Keratinocyte (primary cell): ENCODE measurements at regions not wholly inside any gene's neighbourhood (a gene's known extent, or its start where the extent isn't known, plus 50 kb on each side); places are given as distances from the start of the nearest gene placed in this dataset.

Source experiments
- DNase-seq: peaks from one replicate; pipeline ENCODE4 v3.0.0-alpha.2; 2011; ENCODE audit warnings: low read depth, missing footprints, low spot score
- FAIRE-seq: peaks from 2 replicates; lab custom pipeline; 2011; peaks lifted over from hg19 to GRCh38; lab: Jason Lieb, UNC
- H2AFZ ChIP-seq: 2 replicates; pipeline ENCODE4 v1.6.0; 2012; ENCODE audit warnings: low read length, control low read depth, inconsistent platforms; ENCODE audit not compliant: control insufficient read depth
- H3K27ac ChIP-seq: 2 replicates; pipeline ENCODE4 v1.5.1; 2011; ENCODE audit warnings: low read length; ENCODE audit not compliant: control insufficient read depth, insufficient read depth
- H3K27me3 ChIP-seq: 3 replicates; pipeline ENCODE4 v1.6.0; 2011; ENCODE audit warnings: low read length; ENCODE audit not compliant: control insufficient read depth, insufficient read depth; ENCODE audit errors: extremely low read depth
- H3K36me3 ChIP-seq, 2 experiments: 2 replicates in 1 of 2; 3 replicates in 1 of 2; pipeline ENCODE4 v1.5.1; 2011; ENCODE audit warnings: low read length in 2 of 2, mild to moderate bottlenecking in 1 of 2; ENCODE audit not compliant: control insufficient read depth in 2 of 2, insufficient read depth in 2 of 2; ENCODE audit errors: extremely low read depth in 1 of 2
- H3K4me1 ChIP-seq: 3 replicates; pipeline ENCODE4 v1.5.1; 2011; ENCODE audit warnings: low read length; ENCODE audit not compliant: control insufficient read depth, insufficient read depth; ENCODE audit errors: extremely low read depth
- H3K4me2 ChIP-seq: 3 replicates; pipeline ENCODE4 v1.6.0; 2011; ENCODE audit warnings: low read depth, low read length; ENCODE audit not compliant: control insufficient read depth, insufficient read depth; ENCODE audit errors: extremely low read depth
- H3K4me3 ChIP-seq, 3 experiments: fragments of 200-600 bp in 1 of 3; sonication (generic) in 1 of 3; 2 replicates in 2 of 3; 3 replicates in 1 of 3; pipeline ENCODE4 v1.5.1; 2011 to 2016; ENCODE audit warnings: low read length in 3 of 3, mild to moderate bottlenecking in 3 of 3, control low read depth in 2 of 3, inconsistent platforms in 1 of 3, low read depth in 1 of 3, mixed read lengths in 1 of 3, mixed run types in 1 of 3, moderate library complexity in 1 of 3; ENCODE audit not compliant: control insufficient read depth in 2 of 3, insufficient read depth in 2 of 3; ENCODE audit errors: extremely low read depth in 1 of 3
- H3K79me2 ChIP-seq: 2 replicates; pipeline ENCODE4 v1.6.0; 2012; ENCODE audit warnings: low read length; ENCODE audit not compliant: control insufficient read depth, insufficient read depth
- H3K9ac ChIP-seq: 3 replicates; pipeline ENCODE4 v1.6.0; 2011; ENCODE audit warnings: low read length; ENCODE audit not compliant: control insufficient read depth, insufficient read depth; ENCODE audit errors: extremely low read depth
- H3K9me1 ChIP-seq: 3 replicates; pipeline ENCODE4 v1.6.0; 2011; ENCODE audit warnings: low read length; ENCODE audit not compliant: control insufficient read depth, insufficient read depth; ENCODE audit errors: extremely low read depth
- H3K9me3 ChIP-seq: 2 replicates; pipeline ENCODE4 v1.5.1; 2012; ENCODE audit warnings: low read depth, low read length; ENCODE audit not compliant: control insufficient read depth
- H4K20me1 ChIP-seq: 3 replicates; pipeline ENCODE4 v1.6.0; 2011; ENCODE audit warnings: low read length; ENCODE audit not compliant: control insufficient read depth, insufficient read depth; ENCODE audit errors: extremely low read depth
- CTCF ChIP-seq, 3 experiments: IDR thresholded peaks in 1 of 3; conservative IDR thresholded peaks in 1 of 3; optimal IDR thresholded peaks in 1 of 3; 2 replicates in 2 of 3; 3 replicates in 1 of 3; pipeline versions ENCODE3 to v1.5.1; 2011; ENCODE audit warnings: low read length in 3 of 3, mild to moderate bottlenecking in 3 of 3, moderate library complexity in 2 of 3, control low read depth in 1 of 3, inconsistent platforms in 1 of 3; ENCODE audit not compliant: insufficient read depth in 2 of 3; ENCODE audit errors: extremely low read depth in 1 of 3
- EZH2 ChIP-seq: IDR thresholded peaks from one replicate; pipeline ENCODE4 v1.6.1; 2012; ENCODE audit warnings: inconsistent platforms, mild to moderate bottlenecking, low read length, moderate library complexity
- dilution Hi-C: fragments of 300-500 bp; cut with MboI; formaldehyde crosslinking; loops from one replicate; pipeline ENCODE4 v1.7.0; 2020; ENCODE audit warnings: low sequenced_read_pairs; ENCODE audit not compliant: extremely low pct_ligation_motif_present

- dilution Hi-C loops, result no loop called here
- no peak overlapping the region for H3K4me2 ChIP-seq
- H2AFZ ChIP-seq, result no peak overlapping the region
- FAIRE-seq (no peak), DNase-seq (no peak)
- no peaks in the 10 kb centered on the region for H4K20me1 ChIP-seq
- TF ChIP-seq CTCF (optimal IDR thresholded peaks at IDR 0.05 in 1 of 3, IDR thresholded peaks at IDR 0.05 in 1 of 3, conservative IDR thresholded peaks at IDR 0.05 in 1 of 3; ENCODE audit: extremely low read depth in 1 of 3, insufficient read depth in 2 of 3, low read length in 3 of 3) (no peak), EZH2 (no peak)
- no peak overlapping the region for H3K9ac ChIP-seq
- no peaks in the 10 kb centered on the region for H3K9me3 ChIP-seq
- no peaks in the 10 kb centered on the region for H3K79me2 ChIP-seq
- H3K4me3 ChIP-seq, result no peak overlapping the region
- no peaks in the 10 kb centered on the region for H3K27me3 ChIP-seq
- H3K4me1 ChIP-seq, result no peaks in the 10 kb centered on the region
- no peak overlapping the region for H3K27ac ChIP-seq
- H3K9me1 ChIP-seq, result no peaks in the 10 kb centered on the region
- no peaks in the 10 kb centered on the region for H3K36me3 ChIP-seq
Measured at GRCh38 chr3:69563981-69564380, 175.3 kb upstream of the MITF start.

GRCh38 chr3:69563151-69563550, 176.1 kb upstream of the MITF start:
- TF ChIP-seq CTCF (optimal IDR thresholded peaks at IDR 0.05 in 1 of 3, IDR thresholded peaks at IDR 0.05 in 1 of 3, conservative IDR thresholded peaks at IDR 0.05 in 1 of 3; ENCODE audit: extremely low read depth in 1 of 3, insufficient read depth in 2 of 3, low read length in 3 of 3) (no peak), EZH2 (no peak)
- Histone ChIP-seq H4K20me1 (no peaks in the 10 kb centered on the region), H3K27me3 (no peaks in the 10 kb centered on the region), H3K9ac (no peak overlapping the region), H3K9me1 (no peaks in the 10 kb centered on the region), H3K9me3 (no peaks in the 10 kb centered on the region), H3K4me2 (no peak overlapping the region), H3K36me3 (no peaks in the 10 kb centered on the region), H2AFZ (no peak overlapping the region), H3K4me1 (no peaks in the 10 kb centered on the region), H3K27ac (no peak overlapping the region), H3K79me2 (no peaks in the 10 kb centered on the region), H3K4me3 (no peak overlapping the region)
- dilution Hi-C loops, result no loop called here
- no peak for DNase-seq
- FAIRE-seq, result no peak
